Neural cell (in vitro differentiated cells): ENCODE measurements at regions not wholly inside any gene's neighbourhood (a gene's known extent, or its start where the extent isn't known, plus 50 kb on each side); places are given as distances from the start of the nearest gene placed in this dataset.

Source experiments
- H2AFZ ChIP-seq: fragments of 200-600, 300-800 bp; sonication (generic), shearing (Covaris generic); 2 replicates; pipeline ENCODE4 v1.6.0; 2014; ENCODE audit warnings: low read depth, mild to moderate bottlenecking, antibody characterized with exemption, low read length, moderate library complexity
- H3F3A ChIP-seq: fragments of 200-600 bp; shearing (Covaris generic); 2 replicates; pipeline ENCODE4 v1.6.1; 2016; ENCODE audit warnings: mild to moderate bottlenecking, moderate library complexity, mixed read lengths, antibody characterized with exemption, low read length; ENCODE audit not compliant: insufficient read depth, poor library complexity, severe bottlenecking
- H3K27ac ChIP-seq: fragments of 200-600, 300-800 bp; sonication (generic), shearing (Covaris generic); 2 replicates; pipeline ENCODE4 v1.5.1; 2014; ENCODE audit warnings: mild to moderate bottlenecking, low read length, moderate library complexity
- H3K27me3 ChIP-seq: fragments of 300-800, 200-600 bp; sonication (generic), shearing (Covaris generic); 2 replicates; pipeline ENCODE4 v1.6.0; 2014; ENCODE audit warnings: mild to moderate bottlenecking, low read depth, low read length, moderate library complexity; ENCODE audit not compliant: insufficient read depth
- H3K36me3 ChIP-seq: fragments of 300-800, 200-600 bp; sonication (generic), shearing (Covaris generic); 2 replicates; pipeline ENCODE4 v1.5.1; 2014; ENCODE audit warnings: mild to moderate bottlenecking, antibody characterized with exemption, low read length, moderate library complexity; ENCODE audit not compliant: insufficient read depth
- H3K4me2 ChIP-seq: fragments of 300-800, 200-600 bp; sonication (generic), shearing (Covaris generic); 2 replicates; pipeline ENCODE4 v1.6.0; 2014; ENCODE audit warnings: mild to moderate bottlenecking, low read length
- H3K4me3 ChIP-seq: fragments of 300-800, 200-600 bp; sonication (generic), shearing (Covaris generic); 2 replicates; pipeline ENCODE4 v1.5.1; 2014; ENCODE audit warnings: mild to moderate bottlenecking, low read length, moderate library complexity
- H3K79me2 ChIP-seq: fragments of 200-600 bp; shearing (Covaris generic); replicated peaks from 2 replicates; pipeline ENCODE4 v1.6.0; 2014; ENCODE audit warnings: mild to moderate bottlenecking, low read length, moderate library complexity; ENCODE audit not compliant: insufficient read depth
- H3K9ac ChIP-seq: fragments of 300-800, 200-600 bp; sonication (generic), shearing (Covaris generic); 2 replicates; pipeline ENCODE4 v1.6.1; 2016; ENCODE audit warnings: mild to moderate bottlenecking, low read length, mixed read lengths
- H3K9me2 ChIP-seq: fragments of 200-600 bp; shearing (Covaris generic); 2 replicates; pipeline ENCODE4 v1.6.1; 2016; ENCODE audit warnings: mild to moderate bottlenecking, low read length, mixed read lengths; ENCODE audit not compliant: insufficient read depth
- H3K9me3 ChIP-seq: fragments of 200-600, 300-800 bp; sonication (generic), shearing (Covaris generic); 2 replicates; pipeline ENCODE4 v1.6.1; 2016; ENCODE audit warnings: mild to moderate bottlenecking, mixed run types, low read length, moderate library complexity, mixed read lengths
- H4K20me1 ChIP-seq: fragments of 200-600 bp; shearing (Covaris generic); 2 replicates; pipeline ENCODE4 v1.6.1; 2016; ENCODE audit warnings: mild to moderate bottlenecking, mixed run types; ENCODE audit not compliant: insufficient read depth
- CTCF ChIP-seq: fragments of 450-650 bp; IDR thresholded peaks from 2 replicates; pipeline ENCODE4 v1.5.1; 2014; ENCODE audit warnings: antibody characterized with exemption, mild to moderate bottlenecking, moderate library complexity; ENCODE audit not compliant: poor library complexity, severe bottlenecking
- EP300 ChIP-seq: fragments of 450-650 bp; conservative IDR thresholded peaks from 2 replicates; pipeline ENCODE4 v1.6.1; 2014; ENCODE audit warnings: antibody characterized with exemption, mild to moderate bottlenecking, moderate library complexity; ENCODE audit not compliant: poor library complexity, severe bottlenecking
- MXI1 ChIP-seq: fragments of 450-650 bp; conservative IDR thresholded peaks from 2 replicates; pipeline ENCODE4 v1.6.1; 2014; ENCODE audit warnings: antibody characterized with exemption, mild to moderate bottlenecking; ENCODE audit not compliant: poor library complexity, severe bottlenecking
- POLR2AphosphoS5 ChIP-seq: IDR thresholded peaks from 2 replicates; pipeline ENCODE4 v1.6.1; 2012
- RAD21 ChIP-seq: fragments of 450-650 bp; conservative IDR thresholded peaks from 2 replicates; pipeline ENCODE4 v1.6.1; 2014; ENCODE audit warnings: antibody characterized with exemption, mild to moderate bottlenecking, moderate library complexity
- SMC3 ChIP-seq: fragments of 450-650 bp; conservative IDR thresholded peaks from 2 replicates; pipeline ENCODE4 v1.6.1; 2014; ENCODE audit warnings: antibody characterized with exemption, mild to moderate bottlenecking, moderate library complexity; ENCODE audit not compliant: poor library complexity
- TF ChIP-seq, protein P1 (sequence below): IDR thresholded peaks from 2 replicates; pipeline ENCODE4 v1.6.1; 2012; ENCODE audit warnings: borderline replicate concordance

DNA sequence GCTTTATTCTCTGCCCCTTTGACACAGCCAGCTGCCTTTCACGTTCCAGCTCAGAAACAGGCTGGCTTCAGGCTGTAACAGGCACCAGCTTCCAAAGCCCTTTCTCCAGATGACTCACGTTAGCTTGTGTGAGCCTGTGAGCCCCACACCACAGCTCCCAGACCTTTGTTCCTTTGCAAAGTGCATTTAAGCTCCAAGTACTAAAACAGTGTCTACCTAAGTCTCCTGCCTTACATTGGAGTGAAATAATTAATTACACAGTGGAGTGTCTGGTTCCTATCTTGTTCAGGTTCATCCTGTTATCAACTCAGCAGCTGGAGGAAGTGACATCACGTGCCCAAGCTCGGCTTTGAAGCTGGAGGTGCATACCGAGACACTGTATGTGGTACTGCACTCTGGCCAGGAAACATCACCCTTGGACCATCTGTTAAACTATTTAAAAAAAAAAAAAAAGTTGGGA is 475.8 kb downstream of the FOXO1 start:
- no peaks in the 10 kb centered on the region for H3K36me3 ChIP-seq
- H3K27ac ChIP-seq = peak overlapping the region; percentile 6
- no peaks in the 10 kb centered on the region for H3K9me3 ChIP-seq
- H2AFZ ChIP-seq = peak overlapping the region; percentile 31
- H4K20me1 ChIP-seq = no peaks in the 10 kb centered on the region
- no peaks in the 10 kb centered on the region for H3K79me2 ChIP-seq
- TF ChIP-seq, protein P1, sequence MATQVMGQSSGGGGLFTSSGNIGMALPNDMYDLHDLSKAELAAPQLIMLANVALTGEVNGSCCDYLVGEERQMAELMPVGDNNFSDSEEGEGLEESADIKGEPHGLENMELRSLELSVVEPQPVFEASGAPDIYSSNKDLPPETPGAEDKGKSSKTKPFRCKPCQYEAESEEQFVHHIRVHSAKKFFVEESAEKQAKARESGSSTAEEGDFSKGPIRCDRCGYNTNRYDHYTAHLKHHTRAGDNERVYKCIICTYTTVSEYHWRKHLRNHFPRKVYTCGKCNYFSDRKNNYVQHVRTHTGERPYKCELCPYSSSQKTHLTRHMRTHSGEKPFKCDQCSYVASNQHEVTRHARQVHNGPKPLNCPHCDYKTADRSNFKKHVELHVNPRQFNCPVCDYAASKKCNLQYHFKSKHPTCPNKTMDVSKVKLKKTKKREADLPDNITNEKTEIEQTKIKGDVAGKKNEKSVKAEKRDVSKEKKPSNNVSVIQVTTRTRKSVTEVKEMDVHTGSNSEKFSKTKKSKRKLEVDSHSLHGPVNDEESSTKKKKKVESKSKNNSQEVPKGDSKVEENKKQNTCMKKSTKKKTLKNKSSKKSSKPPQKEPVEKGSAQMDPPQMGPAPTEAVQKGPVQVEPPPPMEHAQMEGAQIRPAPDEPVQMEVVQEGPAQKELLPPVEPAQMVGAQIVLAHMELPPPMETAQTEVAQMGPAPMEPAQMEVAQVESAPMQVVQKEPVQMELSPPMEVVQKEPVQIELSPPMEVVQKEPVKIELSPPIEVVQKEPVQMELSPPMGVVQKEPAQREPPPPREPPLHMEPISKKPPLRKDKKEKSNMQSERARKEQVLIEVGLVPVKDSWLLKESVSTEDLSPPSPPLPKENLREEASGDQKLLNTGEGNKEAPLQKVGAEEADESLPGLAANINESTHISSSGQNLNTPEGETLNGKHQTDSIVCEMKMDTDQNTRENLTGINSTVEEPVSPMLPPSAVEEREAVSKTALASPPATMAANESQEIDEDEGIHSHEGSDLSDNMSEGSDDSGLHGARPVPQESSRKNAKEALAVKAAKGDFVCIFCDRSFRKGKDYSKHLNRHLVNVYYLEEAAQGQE = no peak
- TF ChIP-seq EP300 = no peak
- no peak for TF ChIP-seq MXI1
- H3F3A ChIP-seq = no peaks in the 10 kb centered on the region
- H3K27me3 ChIP-seq = no peaks in the 10 kb centered on the region
- no peak overlapping the region for H3K4me2 ChIP-seq
- no peaks in the 10 kb centered on the region for H3K9me2 ChIP-seq
- no peak overlapping the region for H3K9ac ChIP-seq
- no peak overlapping the region for H3K4me3 ChIP-seq

DNA sequence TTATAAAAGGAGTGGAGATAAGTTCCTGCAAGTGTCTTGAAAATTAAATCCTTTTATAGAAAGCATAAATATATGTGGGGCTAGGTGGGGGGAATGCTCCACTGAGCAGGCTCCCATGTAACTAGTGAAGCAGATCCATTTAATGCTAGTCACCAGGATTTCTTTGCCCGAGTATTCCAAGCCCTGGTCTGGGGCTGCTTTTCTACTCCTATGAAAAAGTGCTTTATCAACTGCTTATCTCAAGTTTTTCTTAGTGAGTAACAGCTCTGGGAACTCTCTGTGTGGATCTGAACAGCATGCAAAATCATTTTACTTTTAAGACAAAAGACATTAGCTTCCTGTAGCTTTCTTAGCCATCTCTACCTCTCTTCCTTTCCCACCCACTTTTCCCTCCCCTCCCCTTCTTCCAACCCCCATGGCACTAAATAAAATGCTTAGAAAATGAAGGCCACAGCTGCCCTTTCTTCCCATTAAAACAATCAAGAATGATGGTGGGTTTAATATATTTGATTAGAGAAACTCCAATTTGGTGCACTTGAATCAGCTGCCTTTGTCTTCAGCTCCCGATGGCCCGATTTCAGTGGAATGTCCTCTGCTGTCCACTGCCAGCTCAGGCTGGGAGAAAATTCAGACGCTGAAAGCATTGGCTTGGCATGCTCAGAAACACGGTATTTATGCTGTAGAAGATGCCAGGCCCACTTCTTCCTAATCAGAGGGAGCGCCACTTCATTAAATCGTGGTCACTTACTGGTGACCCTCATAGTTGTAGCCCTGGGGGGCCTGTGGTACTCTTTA is 475.1 kb downstream of the FOXO1 start:
- H3K27me3 ChIP-seq = no peaks in the 10 kb centered on the region
- no peaks in the 10 kb centered on the region for H3K9me2 ChIP-seq
- H3K9me3 ChIP-seq = no peaks in the 10 kb centered on the region
- H3F3A ChIP-seq = no peaks in the 10 kb centered on the region
- H4K20me1 ChIP-seq = no peaks in the 10 kb centered on the region
- no peak overlapping the region for H3K4me2 ChIP-seq
- no peak overlapping the region for H3K9ac ChIP-seq
- H2AFZ ChIP-seq = no peak overlapping the region
- H3K79me2 ChIP-seq = no peaks in the 10 kb centered on the region
- no peak overlapping the region for H3K4me3 ChIP-seq
- no peak overlapping the region for H3K27ac ChIP-seq
- TF ChIP-seq MXI1 (no peak), EP300 (no peak), SMC3 (no peak), RAD21 (no peak), CTCF (no peak), POLR2AphosphoS5 (no peak)
- TF ChIP-seq, protein P1 = no peak
- H3K36me3 ChIP-seq = no peaks in the 10 kb centered on the region
